Stomach (tissue), 4 donors: ENCODE measurements at regions not wholly inside any gene's neighbourhood (a gene's known extent, or its start where the extent isn't known, plus 50 kb on each side); places are given as distances from the start of the nearest gene placed in this dataset.

ENCODE experiments used
- POLR2A ChIP-seq, 4 donors: fragments of 450-650 bp; IDR thresholded peaks; one replicate each; pipeline ENCODE4 v1.6.1; 2016; ENCODE audit warnings: antibody characterized with exemption in 4 of 4, control low read depth in 2 of 4, mild to moderate bottlenecking in 1 of 4, moderate library complexity in 1 of 4
- POLR2AphosphoS5 ChIP-seq, 3 donors: sonication (generic); formaldehyde crosslinking; IDR thresholded peaks; one replicate each; pipeline ENCODE4 v1.6.1; 2016; ENCODE audit warnings: antibody characterized with exemption in 3 of 3
- TF ChIP-seq, protein P1 (sequence below), 7 experiments: fragments of 450-650 bp in 4 of 7; fragments of 200-600 bp in 3 of 7; sonication (generic) in 3 of 7; IDR thresholded peaks; one replicate each; pipeline ENCODE4 v1.5.1; 2016 to 2019; ENCODE audit warnings: antibody characterized with exemption in 7 of 7, control low read depth in 2 of 7, mild to moderate bottlenecking in 1 of 7

GRCh38 chr9:111176511-111176910, 138.2 kb upstream of the LPAR1 start:
- no peak for TF ChIP-seq POLR2AphosphoS5 (IDR thresholded peaks at IDR 0.05)
- TF ChIP-seq POLR2A (IDR thresholded peaks at IDR 0.05): no peak
- TF ChIP-seq, protein P1, sequence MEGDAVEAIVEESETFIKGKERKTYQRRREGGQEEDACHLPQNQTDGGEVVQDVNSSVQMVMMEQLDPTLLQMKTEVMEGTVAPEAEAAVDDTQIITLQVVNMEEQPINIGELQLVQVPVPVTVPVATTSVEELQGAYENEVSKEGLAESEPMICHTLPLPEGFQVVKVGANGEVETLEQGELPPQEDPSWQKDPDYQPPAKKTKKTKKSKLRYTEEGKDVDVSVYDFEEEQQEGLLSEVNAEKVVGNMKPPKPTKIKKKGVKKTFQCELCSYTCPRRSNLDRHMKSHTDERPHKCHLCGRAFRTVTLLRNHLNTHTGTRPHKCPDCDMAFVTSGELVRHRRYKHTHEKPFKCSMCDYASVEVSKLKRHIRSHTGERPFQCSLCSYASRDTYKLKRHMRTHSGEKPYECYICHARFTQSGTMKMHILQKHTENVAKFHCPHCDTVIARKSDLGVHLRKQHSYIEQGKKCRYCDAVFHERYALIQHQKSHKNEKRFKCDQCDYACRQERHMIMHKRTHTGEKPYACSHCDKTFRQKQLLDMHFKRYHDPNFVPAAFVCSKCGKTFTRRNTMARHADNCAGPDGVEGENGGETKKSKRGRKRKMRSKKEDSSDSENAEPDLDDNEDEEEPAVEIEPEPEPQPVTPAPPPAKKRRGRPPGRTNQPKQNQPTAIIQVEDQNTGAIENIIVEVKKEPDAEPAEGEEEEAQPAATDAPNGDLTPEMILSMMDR (IDR thresholded peaks at IDR 0.05): no peak
